ENCODE measurements at regions not wholly inside any gene's neighbourhood (a gene's known extent, or its start where the extent isn't known, plus 50 kb on each side); places are given as distances from the start of the nearest gene placed in this dataset.

GRCh38 chr16:49022351-49022963 lies 259.2 kb downstream of the CBLN1 start:
- Mint-ChIP-seq H3K27me3 (no peaks in the 10 kb centered on the region), H3K9me3 (ENCODE audit: low read depth) (no peaks in the 10 kb centered on the region), H3K4me1 (no peaks in the 10 kb centered on the region), H3K27ac (no peak overlapping the region), H3K4me3 (no peak overlapping the region), H3K36me3 (no peaks in the 10 kb centered on the region)
- ATAC-seq (no peak), DNase-seq (no peak)
- CTCF ChIA-PET: no interaction called here

DNA sequence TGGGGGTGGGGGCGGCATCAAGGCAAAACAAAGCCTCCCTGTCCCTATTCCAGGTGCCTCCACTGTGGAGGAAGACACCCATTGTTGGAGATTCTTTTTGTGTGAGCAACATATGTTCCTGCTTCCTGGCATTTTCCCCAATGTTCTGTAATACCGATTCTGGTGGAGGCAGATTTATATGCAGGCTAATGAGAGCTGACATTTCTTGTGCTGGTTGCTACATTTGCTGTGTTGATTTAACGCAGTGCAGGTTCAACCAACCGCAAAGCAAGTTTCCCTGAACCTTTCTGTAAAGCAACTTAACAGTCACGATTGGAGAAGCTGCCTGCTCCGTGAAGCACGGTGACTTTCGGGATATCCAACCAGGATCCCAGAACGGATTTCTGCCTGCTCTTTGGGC lies 260.5 kb downstream of the CBLN1 start:
- Mint-ChIP-seq H3K4me1 (no peaks in the 10 kb centered on the region), H3K4me3 (no peak overlapping the region), H3K36me3 (no peaks in the 10 kb centered on the region), H3K9me3 (ENCODE audit: low read depth) (no peaks in the 10 kb centered on the region), H3K27ac (no peak overlapping the region), H3K27me3 (no peaks in the 10 kb centered on the region)
- no peak for ATAC-seq
- DNase-seq: no peak
- CTCF ChIA-PET: no interaction called here

- no peak for DNase-seq
- Mint-ChIP-seq H3K4me1 (no peaks in the 10 kb centered on the region), H3K9me3 (ENCODE audit: low read depth) (no peaks in the 10 kb centered on the region), H3K4me3 (no peak overlapping the region), H3K36me3 (no peaks in the 10 kb centered on the region), H3K27me3 (no peaks in the 10 kb centered on the region), H3K27ac (no peak overlapping the region)
- CTCF ChIA-PET: no interaction called here
- ATAC-seq: no peak
Observed at GRCh38 chr16:49020436-49020835, 261.2 kb downstream of the CBLN1 start.

GRCh38 chr16:49019831-49020230 lies 261.8 kb downstream of the CBLN1 start:
- no peak overlapping the region for H3K4me3 Mint-ChIP-seq
- no peaks in the 10 kb centered on the region for H3K36me3 Mint-ChIP-seq
- no peaks in the 10 kb centered on the region for H3K27me3 Mint-ChIP-seq
- no peaks in the 10 kb centered on the region for H3K4me1 Mint-ChIP-seq
- DNase-seq (no peak), ATAC-seq (no peak)
- H3K9me3 Mint-ChIP-seq (ENCODE audit: low read depth): no peaks in the 10 kb centered on the region
- CTCF ChIA-PET: no interaction called here
- no peak overlapping the region for H3K27ac Mint-ChIP-seq

DNA sequence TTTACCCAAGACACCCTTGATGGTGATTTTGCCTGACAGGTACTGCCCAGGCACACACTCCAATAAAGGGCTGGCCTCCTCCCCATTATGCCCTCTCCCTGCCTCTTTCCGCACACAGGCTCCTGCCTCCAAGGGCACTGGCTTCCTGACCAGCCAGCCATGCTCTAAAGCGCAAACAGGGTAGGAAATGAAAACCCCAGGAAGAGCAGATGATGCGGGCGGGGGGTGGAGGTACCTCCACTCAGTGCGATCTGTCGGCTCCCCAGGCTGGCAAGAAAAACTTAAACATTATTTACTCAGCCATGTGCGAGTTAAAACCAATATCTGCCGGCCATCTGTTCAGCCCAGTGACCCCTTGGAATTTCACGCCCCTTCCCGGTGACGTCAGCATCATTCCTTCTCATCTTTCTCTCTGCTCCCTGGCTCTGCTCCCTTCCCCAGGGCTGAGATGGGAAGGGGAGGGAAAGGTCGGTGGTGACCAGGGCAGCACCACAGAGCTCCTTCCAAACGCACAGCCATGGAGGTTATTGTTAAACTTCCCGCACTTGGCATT lies 262.5 kb downstream of the CBLN1 start:
- no peak for ATAC-seq
- no peaks in the 10 kb centered on the region for H3K9me3 Mint-ChIP-seq (ENCODE audit: low read depth)
- H3K4me1 Mint-ChIP-seq: no peaks in the 10 kb centered on the region
- H3K36me3 Mint-ChIP-seq: no peaks in the 10 kb centered on the region
- no peak overlapping the region for H3K4me3 Mint-ChIP-seq
- CTCF ChIA-PET: no interaction called here
- H3K27me3 Mint-ChIP-seq: no peaks in the 10 kb centered on the region
- DNase-seq: no peak
- H3K27ac Mint-ChIP-seq: no peak overlapping the region

DNA sequence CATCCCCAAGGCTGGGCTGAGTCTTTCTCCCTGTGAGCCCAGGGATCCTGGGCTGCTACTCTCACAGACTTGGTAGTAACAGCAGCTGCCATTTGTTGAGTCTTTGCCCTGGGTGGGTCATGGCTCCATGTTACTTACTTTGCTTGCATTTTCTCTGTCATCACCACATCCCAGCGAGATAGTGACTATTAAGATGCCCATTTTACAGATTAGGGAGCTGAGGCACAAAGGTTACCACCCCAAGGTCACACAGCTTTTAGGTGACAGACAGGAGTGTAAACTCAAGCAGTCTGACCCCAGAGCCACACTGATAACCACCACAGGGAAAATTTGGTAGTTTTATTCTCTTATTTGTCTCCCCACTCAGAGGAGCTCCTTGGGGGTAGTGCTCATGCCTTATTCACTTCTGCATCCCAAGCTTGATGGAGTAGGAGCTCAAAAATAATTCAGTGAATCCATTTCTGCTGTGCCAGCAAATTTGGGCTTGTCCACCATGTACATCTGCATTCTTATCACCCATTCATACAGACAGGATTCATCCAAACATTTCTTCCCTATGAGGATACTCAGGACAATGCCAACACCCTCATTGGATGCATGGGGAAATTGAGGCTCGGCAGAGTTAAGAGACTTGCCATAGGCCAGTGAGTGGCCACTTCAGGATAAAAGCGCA lies 263.2 kb downstream of the CBLN1 start:
- CTCF ChIA-PET: no interaction called here
- Mint-ChIP-seq H3K27me3 (no peaks in the 10 kb centered on the region), H3K9me3 (ENCODE audit: low read depth) (no peaks in the 10 kb centered on the region), H3K4me3 (no peak overlapping the region), H3K4me1 (no peaks in the 10 kb centered on the region), H3K27ac (no peak overlapping the region), H3K36me3 (no peaks in the 10 kb centered on the region)
- no peak for DNase-seq
- no peak for ATAC-seq

DNA sequence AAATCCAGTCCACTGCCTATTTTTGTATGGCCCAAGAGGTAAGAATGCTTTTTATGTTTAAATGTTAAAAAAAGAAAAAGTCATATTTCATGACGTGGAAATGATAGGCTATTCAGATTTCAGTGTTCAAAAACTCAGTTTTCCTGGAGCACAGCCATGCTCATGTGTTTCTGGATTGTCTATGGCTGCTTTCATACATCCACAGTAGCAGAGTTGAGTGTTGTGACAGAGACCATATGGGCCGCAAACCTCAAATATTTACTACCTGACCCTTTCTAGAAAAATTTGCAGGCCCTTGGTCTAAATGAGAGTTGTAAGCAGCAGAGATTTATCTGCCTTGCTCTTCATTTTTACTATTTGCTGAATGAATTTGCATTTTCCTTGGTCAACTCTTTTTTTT lies 264.1 kb downstream of the CBLN1 start:
- Mint-ChIP-seq H3K27me3 (no peaks in the 10 kb centered on the region), H3K27ac (no peak overlapping the region), H3K36me3 (no peaks in the 10 kb centered on the region), H3K4me3 (no peak overlapping the region), H3K9me3 (ENCODE audit: low read depth) (no peaks in the 10 kb centered on the region), H3K4me1 (no peaks in the 10 kb centered on the region)
- DNase-seq (no peak), ATAC-seq (no peak)
- CTCF ChIA-PET: no interaction called here

DNA sequence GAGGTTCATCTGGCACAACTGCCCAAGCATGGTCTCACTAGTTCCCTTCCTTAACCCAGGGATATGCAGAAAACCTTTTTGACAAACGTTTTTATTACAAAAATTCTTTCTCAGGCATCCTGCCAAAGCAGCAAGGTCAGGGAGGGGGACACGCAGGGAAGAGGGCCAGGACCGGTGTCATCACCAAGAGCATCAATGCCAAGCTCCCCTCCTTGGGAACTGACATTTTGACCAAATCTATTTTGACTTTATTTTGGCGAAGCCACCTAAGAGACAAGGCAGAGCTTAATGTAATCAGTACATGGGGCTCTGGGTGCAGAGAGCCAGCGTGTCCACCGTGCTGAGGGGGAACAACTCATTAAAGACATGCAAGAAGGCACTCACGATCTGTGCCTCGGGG lies 265.2 kb downstream of the CBLN1 start:
- Mint-ChIP-seq H3K27ac (no peak overlapping the region), H3K27me3 (no peaks in the 10 kb centered on the region), H3K9me3 (ENCODE audit: low read depth) (no peaks in the 10 kb centered on the region), H3K36me3 (no peaks in the 10 kb centered on the region), H3K4me3 (no peak overlapping the region), H3K4me1 (no peaks in the 10 kb centered on the region)
- CTCF ChIA-PET: no interaction called here
- no peak for ATAC-seq
- no peak for DNase-seq

- Mint-ChIP-seq H3K9me3 (ENCODE audit: low read depth) (no peaks in the 10 kb centered on the region), H3K36me3 (no peaks in the 10 kb centered on the region), H3K4me3 (no peak overlapping the region), H3K27ac (no peak overlapping the region), H3K27me3 (no peaks in the 10 kb centered on the region), H3K4me1 (no peaks in the 10 kb centered on the region)
- ATAC-seq: no peak
- DNase-seq: no peak
- CTCF ChIA-PET: interaction anchor here (0.7 kb wide), 1 partner anchor 286 kb away, joined by 3 read pairs; no protein-coding TSS in a partner anchor
Observed at GRCh38 chr16:49015225-49015592, 266.4 kb downstream of the CBLN1 start.

DNA sequence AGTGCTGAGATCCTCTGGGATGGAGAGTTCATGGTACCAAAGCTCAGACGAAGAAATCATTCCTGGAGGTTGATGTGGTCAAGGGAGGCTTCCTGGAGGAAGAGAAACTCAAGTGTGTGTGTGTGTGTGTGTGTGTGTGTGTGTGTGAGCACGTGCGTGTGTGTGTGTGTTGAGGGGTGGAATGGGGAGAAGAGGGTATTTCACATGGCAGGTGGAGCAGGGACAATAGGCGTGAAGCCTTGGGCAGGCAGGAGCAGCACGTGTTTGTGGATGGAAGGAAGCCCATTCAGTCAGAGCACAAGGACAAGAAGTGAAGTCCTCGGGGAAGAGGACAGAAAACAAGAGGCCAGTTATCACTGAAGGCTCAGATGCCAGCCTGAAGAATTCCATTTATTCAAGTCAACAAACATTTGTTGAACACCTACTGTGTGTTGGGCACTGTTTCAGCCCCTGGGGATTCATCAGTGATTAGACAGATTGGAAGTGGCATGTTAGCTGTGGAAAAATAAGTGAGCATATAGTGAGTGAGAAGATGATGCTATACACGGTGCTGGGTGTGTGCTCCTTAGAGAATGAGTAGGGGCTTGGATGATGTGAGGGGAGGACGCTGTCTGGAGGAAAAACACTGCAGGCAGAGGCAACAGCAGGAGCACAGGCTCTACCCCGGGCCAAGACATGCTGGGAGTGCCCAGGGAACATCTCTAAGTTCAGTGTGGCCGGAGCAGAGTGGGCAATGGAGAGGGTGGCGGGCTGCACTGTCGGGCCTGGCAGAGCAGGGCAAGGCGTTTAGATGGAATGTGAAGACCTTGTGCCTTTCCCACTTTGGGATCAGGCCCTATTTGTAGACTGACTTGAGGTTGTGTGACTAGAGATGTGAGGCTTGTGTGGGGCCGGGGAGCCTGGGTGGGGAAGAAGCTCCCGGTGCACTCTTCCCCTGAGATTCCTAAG lies 267.1 kb downstream of the CBLN1 start:
- ATAC-seq (no peak), DNase-seq (no peak)
- no peak overlapping the region for H3K4me3 Mint-ChIP-seq
- CTCF ChIA-PET: no interaction called here
- no peaks in the 10 kb centered on the region for H3K9me3 Mint-ChIP-seq (ENCODE audit: low read depth)
- no peak overlapping the region for H3K27ac Mint-ChIP-seq
- no peaks in the 10 kb centered on the region for H3K4me1 Mint-ChIP-seq
- no peaks in the 10 kb centered on the region for H3K27me3 Mint-ChIP-seq
- no peaks in the 10 kb centered on the region for H3K36me3 Mint-ChIP-seq

- H3K4me1 Mint-ChIP-seq: no peaks in the 10 kb centered on the region
- no peaks in the 10 kb centered on the region for H3K27me3 Mint-ChIP-seq
- DNase-seq (no peak), ATAC-seq (no peak)
- no peak overlapping the region for H3K4me3 Mint-ChIP-seq
- no peak overlapping the region for H3K27ac Mint-ChIP-seq
- H3K9me3 Mint-ChIP-seq (ENCODE audit: low read depth): no peaks in the 10 kb centered on the region
- no peaks in the 10 kb centered on the region for H3K36me3 Mint-ChIP-seq
- CTCF ChIA-PET: no interaction called here
Observed at GRCh38 chr16:49013727-49014080, 267.9 kb downstream of the CBLN1 start.

DNA sequence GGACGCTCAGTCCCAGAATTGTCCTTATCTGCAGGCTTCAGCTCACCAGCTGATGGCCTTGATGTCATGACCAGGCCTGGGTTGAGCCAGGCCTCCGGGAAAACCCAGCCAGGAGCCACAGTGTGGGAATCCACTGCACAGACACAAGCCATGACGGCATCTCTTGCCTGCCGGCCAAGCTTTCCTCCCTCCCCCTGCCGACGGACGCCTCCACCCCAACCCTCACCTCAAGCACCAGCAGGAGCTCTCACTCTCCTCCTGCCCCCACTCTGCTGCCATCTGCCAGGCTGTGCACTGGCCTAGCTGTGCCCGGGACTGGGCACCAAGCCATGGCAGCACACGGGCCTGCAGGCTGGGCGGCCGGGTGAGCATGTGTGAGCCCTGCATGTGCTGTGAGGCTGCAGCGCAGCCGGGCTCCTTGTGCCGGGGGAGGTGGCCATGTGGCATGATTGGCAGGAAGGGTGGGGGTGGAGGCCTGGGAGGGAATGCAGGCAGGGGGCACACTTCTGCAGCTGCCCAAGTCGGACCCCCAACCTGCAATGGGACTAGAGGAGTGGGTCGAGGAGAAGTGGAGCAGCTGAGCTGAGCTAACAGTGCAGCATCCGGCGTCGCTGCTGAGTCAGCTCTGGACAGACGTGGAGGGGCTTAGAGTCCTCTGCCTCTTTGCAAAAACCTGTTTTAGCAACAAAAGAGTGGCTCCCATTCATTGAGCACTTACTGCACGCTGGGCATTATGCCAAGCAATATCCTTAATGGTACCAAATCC lies 268.5 kb downstream of the CBLN1 start:
- ATAC-seq (no peak), DNase-seq (no peak)
- no peaks in the 10 kb centered on the region for H3K27me3 Mint-ChIP-seq
- CTCF ChIA-PET: no interaction called here
- H3K4me1 Mint-ChIP-seq: no peaks in the 10 kb centered on the region
- H3K36me3 Mint-ChIP-seq: no peaks in the 10 kb centered on the region
- H3K9me3 Mint-ChIP-seq (ENCODE audit: low read depth): no peaks in the 10 kb centered on the region
- H3K27ac Mint-ChIP-seq: no peak overlapping the region
- no peak overlapping the region for H3K4me3 Mint-ChIP-seq

- no peak for ATAC-seq
- CTCF ChIA-PET: no interaction called here
- no peak overlapping the region for H3K27ac Mint-ChIP-seq
- no peaks in the 10 kb centered on the region for H3K27me3 Mint-ChIP-seq
- H3K36me3 Mint-ChIP-seq: no peaks in the 10 kb centered on the region
- no peak for DNase-seq
- H3K9me3 Mint-ChIP-seq (ENCODE audit: low read depth): no peaks in the 10 kb centered on the region
- H3K4me3 Mint-ChIP-seq: no peak overlapping the region
- no peaks in the 10 kb centered on the region for H3K4me1 Mint-ChIP-seq
Observed at GRCh38 chr16:49011901-49012300, 269.7 kb downstream of the CBLN1 start.

Measured in activated CD8-positive, alpha-beta memory T cell treated with anti-CD3 and anti-CD28 coated beads, Interleukin-2, amount 10 ng/mL, durations not matched to agents 7 days and 5 days (primary cell).